Panc1 (cell line): ENCODE measurements at regions not wholly inside any gene's neighbourhood (a gene's known extent, or its start where the extent isn't known, plus 50 kb on each side); places are given as distances from the start of the nearest gene placed in this dataset.

Experiments
- ATAC-seq: fragments of 200-7000 bp; cut with Tn5 transposase; 2 replicates; pipeline ENCODE4 v1.9.1; 2020; ENCODE audit warnings: mild to moderate bottlenecking, moderate library complexity
- BruUV-seq: library from RNA; stranded (reverse); fragments of 400-500 nt; replicated peaks from 2 replicates; lab custom pipeline; 2021; lab: Mats Ljungman, UMichigan
- CTCF ChIA-PET: fragments of 300-600 bp; sonication (Branson Sonifier 250); formaldehyde crosslinking; loops from one replicate; lab custom pipeline; 2022; ENCODE audit warnings: antibody characterized with exemption; lab: Charles Lee
- POLR2A ChIA-PET: fragments of 300-600 bp; sonication (Branson Sonifier 250); formaldehyde crosslinking; loops from one replicate; lab custom pipeline; 2022; ENCODE audit warnings: antibody characterized with exemption; lab: Charles Lee
- DNase-seq: peaks from one replicate; pipeline ENCODE4 v3.0.0-alpha.2; 2010; ENCODE audit warnings: low read depth, low spot score
- H3K27ac ChIP-seq: 2 replicates; pipeline ENCODE4 v1.5.1; 2011; ENCODE audit warnings: mild to moderate bottlenecking, low read length, inconsistent platforms
- H3K27me3 ChIP-seq: fragments of 200-500 bp; sonication (Bioruptor generic); 2 replicates; pipeline ENCODE4 v1.6.0; 2014; ENCODE audit warnings: low read length, inconsistent platforms; ENCODE audit not compliant: control insufficient read depth, insufficient read depth
- H3K36me3 ChIP-seq: fragments of 200-500 bp; sonication (Bioruptor generic); 2 replicates; pipeline ENCODE4 v1.5.1; 2014; ENCODE audit warnings: inconsistent platforms, mild to moderate bottlenecking, low read length, moderate library complexity; ENCODE audit not compliant: control insufficient read depth, insufficient read depth
- H3K4me1 ChIP-seq: 2 replicates; pipeline ENCODE4 v1.5.1; 2011; ENCODE audit warnings: inconsistent platforms, mild to moderate bottlenecking, low read length, moderate library complexity; ENCODE audit not compliant: control insufficient read depth, insufficient read depth
- H3K4me3 ChIP-seq, 2 experiments: 2 replicates each; pipeline ENCODE4 v1.5.1; 2011 to 2012; ENCODE audit warnings: low read depth in 2 of 2, low read length in 2 of 2, mild to moderate bottlenecking in 2 of 2, inconsistent platforms in 1 of 2, moderate library complexity in 1 of 2
- H3K9me3 ChIP-seq: fragments of 200-500 bp; sonication (Bioruptor generic); 2 replicates; pipeline ENCODE4 v1.5.1; 2014; ENCODE audit warnings: low read depth, mild to moderate bottlenecking, inconsistent platforms, low read length, moderate library complexity; ENCODE audit not compliant: control insufficient read depth, insufficient read depth
- CTCF ChIP-seq: fragments of 450-650 bp; IDR thresholded peaks from 2 replicates; pipeline ENCODE4 v1.5.1; 2017; ENCODE audit warnings: mild to moderate bottlenecking
- POLR2AphosphoS5 ChIP-seq: IDR thresholded peaks from 2 replicates; pipeline ENCODE4 v1.6.1; 2012; ENCODE audit warnings: mild to moderate bottlenecking, low read depth, low read length, moderate library complexity
- REST ChIP-seq, 2 experiments: IDR thresholded peaks; 2 replicates each; pipeline ENCODE4 v1.6.1; 2011 to 2012; ENCODE audit warnings: low read depth in 2 of 2, control low read depth in 1 of 2, low read length in 1 of 2, mild to moderate bottlenecking in 1 of 2, moderate library complexity in 1 of 2; ENCODE audit not compliant: insufficient read depth in 1 of 2
- SIN3A ChIP-seq: IDR thresholded peaks from 2 replicates; pipeline ENCODE4 v1.6.1; 2012; ENCODE audit warnings: low read depth, mild to moderate bottlenecking, low read length, moderate library complexity, borderline replicate concordance; ENCODE audit not compliant: insufficient read depth
- TCF7L2 ChIP-seq: IDR thresholded peaks from 2 replicates; pipeline ENCODE4 v1.6.1; 2011; ENCODE audit warnings: mild to moderate bottlenecking, low read depth, low read length, inconsistent platforms
- in situ Hi-C: cut with HindIII; loops from 2 replicates; pipeline ENCODE4 v1.10.0; 2016; ENCODE audit warnings: low sequenced_read_pairs, low pct_unique_long_range_greater_than_20kb
- intact Hi-C: fragments of 100-400 bp; cut with micrococcal nuclease; formaldehyde crosslinking; loops from one replicate; pipeline ENCODE4 v1.10.0; 2022; ENCODE audit not compliant: unreplicated experiment

- DNase-seq (no peak), ATAC-seq (no peak)
- no TSS peak for BruUV-seq
- Histone ChIP-seq H3K4me3 (no peak overlapping the region), H3K27ac (no peak overlapping the region), H3K36me3 (no peaks in the 10 kb centered on the region), H3K4me1 (peaks cover 5% of the 10 kb centered on the region; the same call in 1 of the 2 replicates), H3K27me3 (peaks cover 9% of the 10 kb centered on the region), H3K9me3 (no peaks in the 10 kb centered on the region)
- TF ChIP-seq REST (IDR thresholded peaks at IDR 0.05; ENCODE audit: insufficient read depth in 1 of 2, low read depth in 2 of 2, low read length in 1 of 2) (no peak), SIN3A (no peak), TCF7L2 (no peak), POLR2AphosphoS5 (no peak), CTCF (no peak)
- in situ Hi-C loops (no loop called here), intact Hi-C loops (no loop called here)
- POLR2A ChIA-PET = no interaction called here
- CTCF ChIA-PET = no interaction called here
These were observed 75.6 kb downstream of the FOXL3 start for GRCh38 chr7:365593-365992.

GRCh38 chr7:366161-366803 lies 76.3 kb downstream of the FOXL3 start:
- CTCF ChIA-PET = no interaction called here
- no peak overlapping the region for H3K27ac ChIP-seq
- no TSS peak for BruUV-seq
- in situ Hi-C loops (no loop called here), intact Hi-C loops (no loop called here)
- H3K36me3 ChIP-seq = no peaks in the 10 kb centered on the region
- no peak for ATAC-seq
- peaks cover 5% of the 10 kb centered on the region; the same call in 1 of the 2 replicates for H3K4me1 ChIP-seq
- TF ChIP-seq REST (IDR thresholded peaks at IDR 0.05; ENCODE audit: insufficient read depth in 1 of 2, low read depth in 2 of 2, low read length in 1 of 2) (no peak), POLR2AphosphoS5 (no peak), CTCF (no peak), SIN3A (no peak), TCF7L2 (no peak)
- H3K4me3 ChIP-seq = no peak overlapping the region
- peaks cover 7% of the 10 kb centered on the region for H3K27me3 ChIP-seq
- DNase-seq = no peak
- no peaks in the 10 kb centered on the region for H3K9me3 ChIP-seq
- POLR2A ChIA-PET = interaction anchor here (0.9 kb wide), 1 partner anchor 76 kb away, joined by 3 read pairs; the partner anchor contains the start of gene FOXL3
